ENCODE measurements at regions not wholly inside any gene's neighbourhood (a gene's known extent, or its start where the extent isn't known, plus 50 kb on each side); places are given as distances from the start of the nearest gene placed in this dataset.

- TF ChIP-seq, protein P1, sequence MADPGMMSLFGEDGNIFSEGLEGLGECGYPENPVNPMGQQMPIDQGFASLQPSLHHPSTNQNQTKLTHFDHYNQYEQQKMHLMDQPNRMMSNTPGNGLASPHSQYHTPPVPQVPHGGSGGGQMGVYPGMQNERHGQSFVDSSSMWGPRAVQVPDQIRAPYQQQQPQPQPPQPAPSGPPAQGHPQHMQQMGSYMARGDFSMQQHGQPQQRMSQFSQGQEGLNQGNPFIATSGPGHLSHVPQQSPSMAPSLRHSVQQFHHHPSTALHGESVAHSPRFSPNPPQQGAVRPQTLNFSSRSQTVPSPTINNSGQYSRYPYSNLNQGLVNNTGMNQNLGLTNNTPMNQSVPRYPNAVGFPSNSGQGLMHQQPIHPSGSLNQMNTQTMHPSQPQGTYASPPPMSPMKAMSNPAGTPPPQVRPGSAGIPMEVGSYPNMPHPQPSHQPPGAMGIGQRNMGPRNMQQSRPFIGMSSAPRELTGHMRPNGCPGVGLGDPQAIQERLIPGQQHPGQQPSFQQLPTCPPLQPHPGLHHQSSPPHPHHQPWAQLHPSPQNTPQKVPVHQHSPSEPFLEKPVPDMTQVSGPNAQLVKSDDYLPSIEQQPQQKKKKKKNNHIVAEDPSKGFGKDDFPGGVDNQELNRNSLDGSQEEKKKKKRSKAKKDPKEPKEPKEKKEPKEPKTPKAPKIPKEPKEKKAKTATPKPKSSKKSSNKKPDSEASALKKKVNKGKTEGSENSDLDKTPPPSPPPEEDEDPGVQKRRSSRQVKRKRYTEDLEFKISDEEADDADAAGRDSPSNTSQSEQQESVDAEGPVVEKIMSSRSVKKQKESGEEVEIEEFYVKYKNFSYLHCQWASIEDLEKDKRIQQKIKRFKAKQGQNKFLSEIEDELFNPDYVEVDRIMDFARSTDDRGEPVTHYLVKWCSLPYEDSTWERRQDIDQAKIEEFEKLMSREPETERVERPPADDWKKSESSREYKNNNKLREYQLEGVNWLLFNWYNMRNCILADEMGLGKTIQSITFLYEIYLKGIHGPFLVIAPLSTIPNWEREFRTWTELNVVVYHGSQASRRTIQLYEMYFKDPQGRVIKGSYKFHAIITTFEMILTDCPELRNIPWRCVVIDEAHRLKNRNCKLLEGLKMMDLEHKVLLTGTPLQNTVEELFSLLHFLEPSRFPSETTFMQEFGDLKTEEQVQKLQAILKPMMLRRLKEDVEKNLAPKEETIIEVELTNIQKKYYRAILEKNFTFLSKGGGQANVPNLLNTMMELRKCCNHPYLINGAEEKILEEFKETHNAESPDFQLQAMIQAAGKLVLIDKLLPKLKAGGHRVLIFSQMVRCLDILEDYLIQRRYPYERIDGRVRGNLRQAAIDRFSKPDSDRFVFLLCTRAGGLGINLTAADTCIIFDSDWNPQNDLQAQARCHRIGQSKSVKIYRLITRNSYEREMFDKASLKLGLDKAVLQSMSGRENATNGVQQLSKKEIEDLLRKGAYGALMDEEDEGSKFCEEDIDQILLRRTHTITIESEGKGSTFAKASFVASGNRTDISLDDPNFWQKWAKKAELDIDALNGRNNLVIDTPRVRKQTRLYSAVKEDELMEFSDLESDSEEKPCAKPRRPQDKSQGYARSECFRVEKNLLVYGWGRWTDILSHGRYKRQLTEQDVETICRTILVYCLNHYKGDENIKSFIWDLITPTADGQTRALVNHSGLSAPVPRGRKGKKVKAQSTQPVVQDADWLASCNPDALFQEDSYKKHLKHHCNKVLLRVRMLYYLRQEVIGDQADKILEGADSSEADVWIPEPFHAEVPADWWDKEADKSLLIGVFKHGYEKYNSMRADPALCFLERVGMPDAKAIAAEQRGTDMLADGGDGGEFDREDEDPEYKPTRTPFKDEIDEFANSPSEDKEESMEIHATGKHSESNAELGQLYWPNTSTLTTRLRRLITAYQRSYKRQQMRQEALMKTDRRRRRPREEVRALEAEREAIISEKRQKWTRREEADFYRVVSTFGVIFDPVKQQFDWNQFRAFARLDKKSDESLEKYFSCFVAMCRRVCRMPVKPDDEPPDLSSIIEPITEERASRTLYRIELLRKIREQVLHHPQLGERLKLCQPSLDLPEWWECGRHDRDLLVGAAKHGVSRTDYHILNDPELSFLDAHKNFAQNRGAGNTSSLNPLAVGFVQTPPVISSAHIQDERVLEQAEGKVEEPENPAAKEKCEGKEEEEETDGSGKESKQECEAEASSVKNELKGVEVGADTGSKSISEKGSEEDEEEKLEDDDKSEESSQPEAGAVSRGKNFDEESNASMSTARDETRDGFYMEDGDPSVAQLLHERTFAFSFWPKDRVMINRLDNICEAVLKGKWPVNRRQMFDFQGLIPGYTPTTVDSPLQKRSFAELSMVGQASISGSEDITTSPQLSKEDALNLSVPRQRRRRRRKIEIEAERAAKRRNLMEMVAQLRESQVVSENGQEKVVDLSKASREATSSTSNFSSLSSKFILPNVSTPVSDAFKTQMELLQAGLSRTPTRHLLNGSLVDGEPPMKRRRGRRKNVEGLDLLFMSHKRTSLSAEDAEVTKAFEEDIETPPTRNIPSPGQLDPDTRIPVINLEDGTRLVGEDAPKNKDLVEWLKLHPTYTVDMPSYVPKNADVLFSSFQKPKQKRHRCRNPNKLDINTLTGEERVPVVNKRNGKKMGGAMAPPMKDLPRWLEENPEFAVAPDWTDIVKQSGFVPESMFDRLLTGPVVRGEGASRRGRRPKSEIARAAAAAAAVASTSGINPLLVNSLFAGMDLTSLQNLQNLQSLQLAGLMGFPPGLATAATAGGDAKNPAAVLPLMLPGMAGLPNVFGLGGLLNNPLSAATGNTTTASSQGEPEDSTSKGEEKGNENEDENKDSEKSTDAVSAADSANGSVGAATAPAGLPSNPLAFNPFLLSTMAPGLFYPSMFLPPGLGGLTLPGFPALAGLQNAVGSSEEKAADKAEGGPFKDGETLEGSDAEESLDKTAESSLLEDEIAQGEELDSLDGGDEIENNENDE (IDR thresholded peaks at IDR 0.05; ENCODE audit: insufficient replicate concordance, low read length), result no peak
These were observed 58.7 kb downstream of the XCL2 start (continued) for GRCh38 chr1:168485048-168485447.

All from H1 (cell line).